CD4-positive, alpha-beta T cell (primary cell): ENCODE measurements at regions not wholly inside any gene's neighbourhood (a gene's known extent, or its start where the extent isn't known, plus 50 kb on each side); places are given as distances from the start of the nearest gene placed in this dataset.

Experiments used
- ATAC-seq: fragments of 200-7000 bp; cut with Tn5 transposase; one replicate; pipeline ENCODE4 v1.10.0; 2022; ENCODE audit warnings: mild to moderate bottlenecking; ENCODE audit not compliant: poor library complexity
- CTCF ChIA-PET: fragments of 350-600 bp; sonication (Branson Sonifier 250); formaldehyde crosslinking; loops from one replicate; lab custom pipeline; 2021; ENCODE audit warnings: antibody characterized with exemption, inconsistent platforms; lab: Charles Lee
- POLR2A ChIA-PET: fragments of 350-600 bp; sonication (Branson Sonifier 250); formaldehyde crosslinking; loops from one replicate; lab custom pipeline; 2021; ENCODE audit warnings: antibody characterized with exemption, inconsistent platforms; lab: Charles Lee
- DNase-seq, 14 experiments: peaks; one replicate each; pipeline ENCODE4 v3.0.0-alpha.2; 2013 to 2020; ENCODE audit warnings: mixed read lengths in 2 of 14
- H3K27ac ChIP-seq, 2 donors: one replicate each; pipeline versions ENCODE4 v1.5.1 to v1.7.0; 2013; ENCODE audit warnings: low read length in 2 of 2, low read depth in 1 of 2, mild to moderate bottlenecking in 1 of 2
- H3K27me3 ChIP-seq, 2 experiments: 1 replicate in 1 of 2; 2 replicates in 1 of 2; pipeline versions ENCODE4 v1.6.1 to v1.7.0; 2013; ENCODE audit warnings: low read length in 2 of 2, control low read depth in 1 of 2, mild to moderate bottlenecking in 1 of 2, moderate library complexity in 1 of 2; ENCODE audit not compliant: insufficient read depth in 2 of 2, control insufficient read depth in 1 of 2
- H3K36me3 ChIP-seq: one replicate; pipeline ENCODE4 v1.6.1; 2013; ENCODE audit warnings: low read length, control low read depth; ENCODE audit not compliant: insufficient read depth
- H3K4me1 ChIP-seq: one replicate; pipeline ENCODE4 v1.6.1; 2013; ENCODE audit warnings: low read length, control low read depth; ENCODE audit not compliant: insufficient read depth
- H3K4me3 ChIP-seq: one replicate; pipeline ENCODE4 v1.5.1; 2013; ENCODE audit warnings: mild to moderate bottlenecking, low read length, moderate library complexity
- H3K9me3 ChIP-seq, 2 experiments: 1 replicate in 1 of 2; 2 replicates in 1 of 2; pipeline versions ENCODE4 v1.6.1 to v1.7.0; 2013; ENCODE audit warnings: low read length in 2 of 2, mild to moderate bottlenecking in 2 of 2, control low read depth in 1 of 2, moderate library complexity in 1 of 2; ENCODE audit not compliant: control insufficient read depth in 1 of 2, insufficient read depth in 1 of 2
- H3K27ac Mint-ChIP-seq: one replicate; pipeline ENCODE4 v1.8.0; 2020; ENCODE audit warnings: mixed read lengths
- H3K27me3 Mint-ChIP-seq: one replicate; pipeline ENCODE4 v1.8.0; 2021; ENCODE audit warnings: mixed read lengths
- H3K36me3 Mint-ChIP-seq: one replicate; pipeline ENCODE4 v1.8.0; 2021; ENCODE audit warnings: low read depth, mixed read lengths
- H3K4me1 Mint-ChIP-seq: one replicate; pipeline ENCODE4 v1.8.0; 2021; ENCODE audit warnings: low read depth, mixed read lengths
- H3K4me3 Mint-ChIP-seq: one replicate; pipeline ENCODE4 v1.8.0; 2020; ENCODE audit warnings: mild to moderate bottlenecking, mixed read lengths
- H3K9me3 Mint-ChIP-seq: one replicate; pipeline ENCODE4 v1.8.0; 2020; ENCODE audit warnings: mixed read lengths
- CTCF ChIP-seq: fragments of 200-600 bp; IDR thresholded peaks from one replicate; pipeline ENCODE4 v1.8.0; 2022; ENCODE audit warnings: antibody characterized with exemption, mild to moderate bottlenecking
- intact Hi-C, 2 experiments: fragments of 100-400 bp; cut with DNase I in 1 of 2; cut with micrococcal nuclease in 1 of 2; formaldehyde crosslinking; loops; one replicate each; pipeline versions ENCODE4 v1.15.1 to v1.9.0; 2023 to 2025; cut with DNase I, micrococcal nuclease

DNA sequence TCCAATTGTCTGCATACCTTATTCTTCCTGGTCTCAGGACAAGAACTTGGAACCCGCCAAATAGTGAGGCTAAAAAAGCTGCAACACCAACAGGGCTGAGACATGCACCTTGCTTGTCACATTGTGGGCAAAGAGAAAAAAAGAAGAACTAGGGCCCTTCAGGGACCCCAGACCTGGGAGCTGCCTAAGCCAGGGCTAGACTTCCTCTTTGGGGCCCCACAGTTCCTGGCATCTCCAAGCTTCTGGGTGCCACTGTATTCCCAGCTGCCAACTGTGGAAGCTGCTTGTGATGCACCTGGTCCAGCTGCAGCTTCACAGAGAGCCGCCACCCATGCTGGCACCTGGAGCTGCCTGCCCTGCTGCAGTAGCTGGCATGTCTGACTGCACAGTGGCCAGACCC lies 370.6 kb downstream of the CD83 start:
- no peaks in the 10 kb centered on the region for H3K27me3 ChIP-seq
- H3K27ac ChIP-seq = no peak overlapping the region
- TF ChIP-seq CTCF = no peak
- Mint-ChIP-seq H3K4me3 (no peak overlapping the region), H3K36me3 (no peaks in the 10 kb centered on the region), H3K27ac (no peak overlapping the region), H3K4me1 (no peaks in the 10 kb centered on the region), H3K9me3 (no peaks in the 10 kb centered on the region), H3K27me3 (no peaks in the 10 kb centered on the region)
- H3K4me1 ChIP-seq = no peaks in the 10 kb centered on the region
- ATAC-seq (no peak), DNase-seq (no peak)
- H3K36me3 ChIP-seq = no peaks in the 10 kb centered on the region
- peaks cover 0 to 18% of the 10 kb centered on the region in 2 experiments for H3K9me3 ChIP-seq
- intact Hi-C loops = no loop called here
- H3K4me3 ChIP-seq = no peak overlapping the region
- CTCF ChIA-PET = no interaction called here
- POLR2A ChIA-PET = no interaction called here

- Mint-ChIP-seq H3K27ac (no peak overlapping the region), H3K36me3 (no peaks in the 10 kb centered on the region), H3K9me3 (no peaks in the 10 kb centered on the region), H3K27me3 (no peaks in the 10 kb centered on the region), H3K4me3 (no peak overlapping the region), H3K4me1 (no peaks in the 10 kb centered on the region)
- TF ChIP-seq CTCF = no peak
- no peaks in the 10 kb centered on the region for H3K36me3 ChIP-seq
- no peaks in the 10 kb centered on the region for H3K4me1 ChIP-seq
- H3K27ac ChIP-seq = no peak overlapping the region
- no peak for ATAC-seq
- ChIA-PET POLR2A (no interaction called here), CTCF (no interaction called here)
- no peaks in the 10 kb centered on the region for H3K27me3 ChIP-seq
- no peak for DNase-seq
- H3K9me3 ChIP-seq = peaks cover 0 to 18% of the 10 kb centered on the region in 2 experiments
- intact Hi-C loops = no loop called here
- H3K4me3 ChIP-seq = no peak overlapping the region
Observed at GRCh38 chr6:14489445-14489844, 371.9 kb downstream of the CD83 start.

DNA sequence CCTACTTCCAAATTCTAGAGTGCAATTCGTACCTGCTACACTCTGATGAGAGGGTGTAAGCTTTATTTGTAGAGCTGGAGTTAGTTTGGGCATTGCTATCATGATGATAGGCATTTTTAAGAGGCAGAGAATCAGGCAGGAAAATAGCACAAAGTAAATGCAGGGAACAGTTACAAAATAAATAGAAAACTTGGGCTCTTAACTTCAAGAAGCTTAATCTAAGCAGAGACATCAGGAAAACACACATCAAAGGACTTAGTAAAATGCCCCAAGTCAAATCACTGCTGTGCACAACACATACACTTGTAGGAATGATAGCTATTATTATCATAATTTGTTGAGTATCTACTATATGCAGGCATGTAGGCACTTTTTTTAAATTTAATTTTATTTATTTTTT lies 381.2 kb downstream of the CD83 start:
- no peaks in the 10 kb centered on the region for H3K4me1 ChIP-seq
- no peaks in the 10 kb centered on the region for H3K27me3 ChIP-seq
- no peaks in the 10 kb centered on the region for H3K36me3 Mint-ChIP-seq
- no peak overlapping the region for H3K27ac Mint-ChIP-seq
- no peaks in the 10 kb centered on the region for H3K36me3 ChIP-seq
- intact Hi-C loops = no loop called here
- no peak overlapping the region for H3K4me3 ChIP-seq
- H3K27ac ChIP-seq = no peak overlapping the region
- ATAC-seq = no peak
- ChIA-PET POLR2A (no interaction called here), CTCF (interaction anchor here (0.6 to 0.7 kb wide), 2 partner anchors 851 to 1988 kb away, joined by 3 to 4 read pairs; no protein-coding TSS in a partner anchor)
- TF ChIP-seq CTCF = no peak
- no peaks in the 10 kb centered on the region for H3K4me1 Mint-ChIP-seq
- no peak overlapping the region for H3K4me3 Mint-ChIP-seq
- no peaks in the 10 kb centered on the region for H3K9me3 Mint-ChIP-seq
- no peak for DNase-seq
- no peaks in the 10 kb centered on the region for H3K27me3 Mint-ChIP-seq
- no peaks in the 10 kb centered on the region for H3K9me3 ChIP-seq
